Naive B cell (primary cell): ENCODE measurements at regions not wholly inside any gene's neighbourhood (a gene's known extent, or its start where the extent isn't known, plus 50 kb on each side); places are given as distances from the start of the nearest gene placed in this dataset.
"Not testable (repeated sequence)": the region's sequence is repeated elsewhere in the genome, so short reads cannot be mapped to it uniquely, and the experiment has no call there.

Source experiments
- ATAC-seq, 2 donors: fragments of 150-1000 bp; cut with Tn5 transposase; 2 replicates each; pipeline ENCODE4 v1.10.0; 2021; ENCODE audit warnings: low read depth in 2 of 2, mild to moderate bottlenecking in 2 of 2, moderate library complexity in 2 of 2
- DNase-seq: peaks from one replicate; pipeline ENCODE4 v3.0.0; 2022
- H3K27ac Mint-ChIP-seq, 6 donors: one replicate each; pipeline ENCODE4 v1.8.0; 2020 to 2022; ENCODE audit warnings: mild to moderate bottlenecking in 6 of 6, mixed read lengths in 6 of 6, moderate library complexity in 5 of 6, inconsistent platforms in 2 of 6
- H3K27me3 Mint-ChIP-seq, 3 donors: one replicate each; pipeline ENCODE4 v1.8.0; 2021 to 2022; ENCODE audit warnings: mixed read lengths in 3 of 3, mild to moderate bottlenecking in 1 of 3
- H3K36me3 Mint-ChIP-seq, 2 donors: one replicate each; pipeline ENCODE4 v1.8.0; 2020 to 2022; ENCODE audit warnings: mixed read lengths in 2 of 2, inconsistent platforms in 1 of 2, mild to moderate bottlenecking in 1 of 2
- H3K4me1 Mint-ChIP-seq, 3 donors: one replicate each; pipeline ENCODE4 v1.8.0; 2020 to 2022; ENCODE audit warnings: mixed read lengths in 3 of 3, inconsistent platforms in 1 of 3, mild to moderate bottlenecking in 1 of 3, moderate library complexity in 1 of 3
- H3K4me3 Mint-ChIP-seq, 8 donors: one replicate each; pipeline ENCODE4 v1.8.0; 2020 to 2022; ENCODE audit warnings: mild to moderate bottlenecking in 8 of 8, mixed read lengths in 8 of 8, moderate library complexity in 8 of 8, inconsistent platforms in 2 of 8
- H3K9me3 Mint-ChIP-seq, 7 donors: one replicate each; pipeline ENCODE4 v1.8.0; 2020 to 2022; ENCODE audit warnings: mixed read lengths in 7 of 7, mild to moderate bottlenecking in 5 of 7, inconsistent platforms in 2 of 7, moderate library complexity in 1 of 7

DNA sequence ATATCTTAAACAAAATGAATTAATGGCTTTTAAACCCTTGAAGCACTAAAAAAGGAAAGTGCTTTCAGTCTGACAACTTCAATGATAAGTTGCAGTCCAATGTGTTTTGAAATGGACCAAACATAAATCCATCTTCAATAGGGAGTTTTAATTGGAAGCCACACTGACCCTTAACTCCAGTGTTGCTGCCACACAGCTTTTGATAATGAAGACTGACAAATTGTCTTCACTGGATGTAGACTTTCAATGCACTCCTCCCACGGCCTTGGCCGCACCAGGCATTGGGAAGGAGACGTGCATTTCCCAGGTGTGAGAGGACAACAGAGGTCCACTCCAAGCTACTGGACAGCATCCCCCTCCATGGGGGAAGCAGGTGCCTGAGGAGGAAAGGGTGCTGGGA lies 159.0 kb upstream of the NRP1 start:
- DNase-seq (no peak), ATAC-seq (no peak)
- no peak overlapping the region for H3K27ac Mint-ChIP-seq
- no peaks in the 10 kb centered on the region for H3K4me1 Mint-ChIP-seq
- no peaks in the 10 kb centered on the region for H3K36me3 Mint-ChIP-seq
- no peak overlapping the region for H3K4me3 Mint-ChIP-seq
- peaks cover 0 to 5% (median 0%) of the 10 kb centered on the region in 7 donors for H3K9me3 Mint-ChIP-seq
- H3K27me3 Mint-ChIP-seq, result no peaks in the 10 kb centered on the region

DNA sequence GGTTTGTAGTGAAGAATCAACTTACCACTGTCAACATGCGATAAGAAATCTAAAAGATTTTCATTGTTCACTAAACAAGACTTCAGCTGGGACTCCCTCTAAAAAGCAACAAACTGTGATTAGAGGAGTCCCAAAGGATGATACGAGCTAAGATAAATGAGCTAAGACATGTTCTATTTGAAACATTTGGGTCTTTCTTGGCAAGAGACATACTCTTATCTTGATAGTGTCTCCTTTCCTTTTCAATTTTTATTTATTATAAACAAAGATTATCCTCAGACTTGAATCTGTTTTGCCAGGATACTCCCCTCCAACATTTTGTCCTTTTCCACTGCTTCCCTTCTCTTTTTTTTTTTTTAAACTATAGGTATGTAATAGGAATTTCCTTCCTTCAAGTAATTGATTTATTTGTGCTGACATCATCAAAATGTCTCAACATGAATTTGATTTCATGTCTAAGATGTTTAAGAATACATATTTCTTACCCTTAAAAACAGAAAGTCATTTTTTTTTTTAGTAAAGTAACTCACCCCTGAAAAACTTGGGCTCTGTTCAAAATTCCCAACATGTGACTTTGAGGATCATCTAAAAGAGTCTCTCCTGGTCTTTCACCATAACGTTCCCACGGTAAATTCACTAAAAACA lies 158.4 kb upstream of the NRP1 start:
- peaks cover 0 to 5% (median 0%) of the 10 kb centered on the region in 7 donors for H3K9me3 Mint-ChIP-seq
- H3K36me3 Mint-ChIP-seq, result no peaks in the 10 kb centered on the region
- no peaks in the 10 kb centered on the region for H3K27me3 Mint-ChIP-seq
- ATAC-seq (no peak), DNase-seq (no peak)
- H3K4me3 Mint-ChIP-seq, result no peak overlapping the region
- no peak overlapping the region for H3K27ac Mint-ChIP-seq
- H3K4me1 Mint-ChIP-seq, result no peaks in the 10 kb centered on the region

DNA sequence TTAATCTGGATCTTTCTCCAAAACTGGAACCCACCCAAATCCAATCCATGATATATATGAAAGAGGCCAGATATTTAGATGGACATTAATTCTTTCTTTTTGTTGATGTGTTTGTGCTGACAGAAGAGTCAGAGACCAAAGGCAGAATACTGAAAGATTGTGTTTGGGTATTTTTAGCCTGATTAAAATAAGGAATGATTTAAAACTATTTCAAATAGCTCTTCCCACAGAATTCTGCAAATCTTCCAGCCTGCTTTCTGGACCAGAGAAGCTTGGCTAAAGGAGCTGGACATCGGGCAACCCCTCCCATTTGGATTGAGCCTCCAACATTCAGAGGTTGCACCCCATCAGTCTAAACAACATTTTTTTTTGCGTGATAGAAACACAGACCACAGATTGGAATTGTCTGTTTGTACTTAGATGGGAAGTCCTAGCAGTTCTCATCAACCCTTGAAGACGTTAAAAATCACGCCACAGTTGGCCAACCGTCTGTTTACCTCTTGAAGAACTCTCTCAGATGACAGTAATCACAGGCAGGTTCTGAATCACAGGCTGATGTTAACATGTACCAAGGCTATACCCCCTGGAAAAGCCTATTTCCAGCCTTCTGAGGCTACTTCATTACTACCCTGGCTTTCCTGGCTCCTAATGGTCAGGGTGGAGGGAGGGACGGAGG lies 155.2 kb upstream of the NRP1 start:
- Mint-ChIP-seq H3K4me1 (no peaks in the 10 kb centered on the region), H3K4me3 (no peak overlapping the region), H3K27me3 (no peaks in the 10 kb centered on the region), H3K36me3 (no peaks in the 10 kb centered on the region), H3K9me3 (peaks cover 0 to 5% (median 0%) of the 10 kb centered on the region in 7 donors), H3K27ac (no peak overlapping the region)
- ATAC-seq (no peak), DNase-seq (no peak)

DNA sequence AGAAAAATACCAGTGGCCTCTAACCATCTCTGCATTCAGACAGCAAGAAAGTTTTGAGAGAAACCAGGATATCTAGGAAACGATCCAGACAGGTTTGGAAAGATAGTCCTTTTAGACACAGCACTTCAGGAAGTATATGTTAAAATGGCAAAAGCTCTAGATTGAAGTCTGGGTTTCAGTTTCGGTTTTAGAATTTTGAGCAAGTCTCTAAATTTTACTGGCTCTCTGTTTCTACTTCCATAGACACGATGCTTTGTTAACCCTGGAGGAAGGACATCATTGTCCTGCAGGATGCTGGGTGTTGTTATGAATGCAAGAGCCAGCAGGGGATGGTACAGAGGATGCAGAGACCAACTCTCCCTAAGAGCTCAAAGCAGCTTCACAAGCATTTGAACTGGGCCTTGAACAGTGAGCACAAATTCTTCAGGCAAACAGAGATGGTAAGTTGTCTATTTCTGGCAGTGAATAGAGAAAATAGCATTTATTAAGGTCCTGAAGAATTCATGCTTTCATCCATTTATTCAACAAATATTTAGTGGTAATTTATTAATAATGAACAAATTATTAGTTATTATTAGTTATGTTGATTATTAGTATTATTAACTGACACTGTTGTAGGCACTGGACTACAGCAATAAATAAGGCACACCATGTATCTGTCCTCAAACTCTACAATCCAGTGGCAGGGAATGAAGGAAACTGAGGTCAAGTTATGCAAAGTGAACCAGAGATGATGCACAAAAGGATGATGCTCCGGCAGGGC lies 152.7 kb upstream of the NRP1 start:
- H3K36me3 Mint-ChIP-seq, result no peaks in the 10 kb centered on the region
- peaks cover 0 to 2% (median 0%) of the 10 kb centered on the region in 7 donors for H3K9me3 Mint-ChIP-seq
- H3K27ac Mint-ChIP-seq, result no peak overlapping the region

DNA sequence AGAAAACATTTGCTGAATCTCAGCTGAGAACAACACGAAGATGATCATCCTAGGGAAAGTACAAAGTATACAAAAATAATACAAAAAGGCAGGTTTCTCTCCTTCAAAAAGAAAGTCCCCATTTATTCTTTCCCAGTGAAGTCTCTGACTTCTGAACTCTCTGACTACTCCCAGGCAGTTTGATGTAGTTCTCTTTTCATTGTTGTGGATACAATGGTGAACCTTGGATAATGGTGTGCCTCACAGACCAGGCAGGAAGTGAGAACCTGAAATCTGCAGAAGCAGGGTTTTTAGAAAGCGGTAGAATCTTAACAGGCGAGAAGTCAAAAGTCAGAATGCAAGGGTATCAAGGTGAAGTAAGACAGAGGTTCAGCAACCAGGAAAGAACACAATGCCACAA lies 150.8 kb upstream of the NRP1 start:
- DNase-seq, result no peak
- Mint-ChIP-seq H3K4me3 (no peak overlapping the region), H3K36me3 (no peaks in the 10 kb centered on the region), H3K27ac (no peak overlapping the region), H3K9me3 (peaks cover 0 to 6% (median 2%) of the 10 kb centered on the region in 7 donors), H3K4me1 (no peaks in the 10 kb centered on the region), H3K27me3 (no peaks in the 10 kb centered on the region)
- ATAC-seq, result no peak

More for the DNA sequence above, 152.7 kb upstream of the NRP1 start:
- DNase-seq (no peak), ATAC-seq (no peak)
- no peaks in the 10 kb centered on the region for H3K4me1 Mint-ChIP-seq
- no peak overlapping the region for H3K4me3 Mint-ChIP-seq
- H3K27me3 Mint-ChIP-seq, result no peaks in the 10 kb centered on the region

DNA sequence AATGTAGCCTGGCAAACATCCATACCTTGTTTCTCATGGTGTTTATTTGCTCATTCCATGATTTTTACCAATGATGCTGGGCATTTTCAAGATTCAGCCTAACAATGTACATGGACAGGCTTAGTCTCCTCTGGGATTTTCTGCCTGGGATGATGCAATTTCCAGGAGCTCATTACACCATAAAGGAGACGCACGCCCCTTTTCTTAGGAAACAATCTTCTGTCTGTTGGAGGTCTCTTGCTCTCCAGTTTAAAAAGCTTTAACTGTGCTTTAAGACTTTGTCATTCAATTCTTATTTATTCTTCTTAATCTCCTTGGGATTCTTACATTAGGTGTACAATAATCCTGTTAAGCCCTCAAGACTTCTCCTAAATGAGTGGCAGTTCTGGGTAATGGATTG lies 150.3 kb upstream of the NRP1 start:
- Mint-ChIP-seq H3K36me3 (no peaks in the 10 kb centered on the region), H3K27me3 (no peaks in the 10 kb centered on the region), H3K9me3 (peaks cover 0 to 6% (median 2%) of the 10 kb centered on the region in 7 donors), H3K4me3 (no peak overlapping the region), H3K4me1 (no peaks in the 10 kb centered on the region), H3K27ac (no peak overlapping the region)
- ATAC-seq, result no peak
- no peak for DNase-seq

DNA sequence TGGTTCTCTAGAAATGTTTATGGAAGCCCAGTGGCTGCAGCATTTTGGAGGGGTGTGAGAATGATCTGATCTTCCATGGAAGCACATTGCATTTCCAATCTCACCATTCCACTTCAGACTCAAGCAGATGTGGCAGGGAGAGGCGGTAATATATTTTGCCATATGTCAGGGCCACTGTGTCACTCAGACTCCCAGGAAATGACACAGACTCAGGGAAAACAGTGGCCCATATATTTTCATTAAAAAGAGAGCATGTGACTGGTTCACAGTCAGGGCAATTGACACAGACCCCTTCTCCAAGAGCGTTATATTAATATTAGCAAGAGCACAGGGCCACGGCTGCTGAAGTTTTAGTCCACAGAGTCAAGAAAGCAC lies 149.3 kb upstream of the NRP1 start:
- Mint-ChIP-seq H3K4me3 (no peak overlapping the region), H3K27me3 (no peaks in the 10 kb centered on the region), H3K36me3 (no peaks in the 10 kb centered on the region), H3K4me1 (no peaks in the 10 kb centered on the region), H3K9me3 (peaks cover 0 to 7% (median 4%) of the 10 kb centered on the region in 7 donors), H3K27ac (no peak overlapping the region)
- no peak for ATAC-seq
- no peak for DNase-seq

DNA sequence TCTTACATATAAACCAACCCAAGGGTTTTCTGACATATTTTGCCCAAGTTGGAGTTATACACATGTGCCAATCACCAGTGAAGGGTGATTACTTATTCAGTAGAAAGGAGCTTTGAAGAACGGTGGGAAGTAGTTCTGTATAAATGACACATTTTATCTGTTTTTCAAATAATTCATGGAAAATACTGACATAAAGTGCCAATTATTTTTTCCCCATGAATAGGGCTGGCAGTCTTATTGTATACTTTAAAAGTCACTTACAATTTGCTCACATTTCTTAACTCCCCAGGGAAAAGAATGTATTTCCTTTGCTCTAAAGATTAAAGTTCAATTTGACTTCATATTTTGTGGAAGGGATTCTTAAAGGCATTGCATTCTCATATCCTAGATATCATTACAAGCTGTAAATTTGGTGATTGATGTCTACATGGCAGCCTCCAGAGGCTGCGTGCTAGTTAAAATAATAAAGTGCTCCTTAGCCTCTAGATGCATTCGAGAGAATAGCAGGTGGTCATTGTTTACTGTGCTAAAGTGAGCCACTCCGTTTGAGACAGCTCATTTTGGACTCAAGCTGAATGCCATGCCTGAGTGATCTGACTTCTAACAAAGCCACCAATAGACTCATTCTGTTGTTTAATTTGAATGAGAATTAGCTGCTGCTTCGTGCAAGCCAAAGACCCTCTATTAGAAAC lies 148.8 kb upstream of the NRP1 start:
- H3K27me3 Mint-ChIP-seq, result no peaks in the 10 kb centered on the region
- ATAC-seq (no peak), DNase-seq (no peak)
- H3K4me1 Mint-ChIP-seq, result no peaks in the 10 kb centered on the region
- no peak overlapping the region for H3K27ac Mint-ChIP-seq
- no peaks in the 10 kb centered on the region for H3K36me3 Mint-ChIP-seq
- no peak overlapping the region for H3K4me3 Mint-ChIP-seq
- H3K9me3 Mint-ChIP-seq, result peaks cover 0 to 7% (median 4%) of the 10 kb centered on the region in 7 donors

DNA sequence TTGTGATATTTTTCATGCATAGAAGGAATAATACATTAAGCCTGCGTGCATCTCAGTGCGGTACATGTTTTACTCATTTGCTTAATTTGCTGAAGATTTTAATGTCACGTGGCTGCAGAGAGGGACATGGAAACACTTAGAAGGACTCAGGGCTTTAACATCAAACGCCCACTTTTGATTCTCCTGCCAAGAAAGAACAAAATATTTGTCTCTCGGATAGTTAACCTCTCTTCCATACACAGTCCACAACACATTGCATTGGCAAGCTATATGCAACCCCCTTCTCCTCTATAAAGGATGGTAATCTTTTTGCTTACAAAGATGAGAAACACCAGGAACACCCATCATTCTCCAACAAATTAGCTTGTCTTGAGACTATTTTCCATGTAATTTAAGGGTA lies 148.0 kb upstream of the NRP1 start:
- Mint-ChIP-seq H3K27ac (no peak overlapping the region), H3K36me3 (peaks cover 0 to 5% of the 10 kb centered on the region in 2 donors), H3K4me1 (no peaks in the 10 kb centered on the region), H3K4me3 (no peak overlapping the region), H3K27me3 (no peaks in the 10 kb centered on the region), H3K9me3 (peaks cover 0 to 7% (median 4%) of the 10 kb centered on the region in 7 donors)
- DNase-seq (no peak), ATAC-seq (no peak)

DNA sequence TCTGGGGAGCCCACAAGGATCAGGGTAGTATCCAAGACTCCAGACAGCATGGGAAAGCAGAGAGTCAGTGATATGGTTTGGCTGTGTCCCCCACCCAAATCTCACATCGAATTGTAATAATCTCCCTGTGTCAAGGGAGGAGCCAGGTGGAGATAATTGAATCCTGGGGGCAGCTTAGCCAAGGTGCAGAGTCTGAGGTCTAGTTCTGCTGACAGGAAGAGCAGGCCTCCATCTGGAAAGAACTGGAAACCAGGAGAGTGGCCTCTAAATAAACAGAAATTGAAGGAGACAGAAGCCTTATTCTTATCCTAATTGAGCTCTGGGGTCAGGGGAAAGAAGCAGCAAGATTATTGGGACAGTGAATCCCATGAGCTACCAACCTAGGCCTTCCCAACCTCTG lies 146.7 kb upstream of the NRP1 start:
- Mint-ChIP-seq H3K27ac (no peak overlapping the region), H3K27me3 (no peaks in the 10 kb centered on the region), H3K9me3 (peaks cover 0 to 8% (median 6%) of the 10 kb centered on the region in 7 donors), H3K4me1 (no peaks in the 10 kb centered on the region), H3K4me3 (no peak overlapping the region), H3K36me3 (peaks cover 0 to 5% of the 10 kb centered on the region in 2 donors)
- ATAC-seq (no peak), DNase-seq (no peak)

DNA sequence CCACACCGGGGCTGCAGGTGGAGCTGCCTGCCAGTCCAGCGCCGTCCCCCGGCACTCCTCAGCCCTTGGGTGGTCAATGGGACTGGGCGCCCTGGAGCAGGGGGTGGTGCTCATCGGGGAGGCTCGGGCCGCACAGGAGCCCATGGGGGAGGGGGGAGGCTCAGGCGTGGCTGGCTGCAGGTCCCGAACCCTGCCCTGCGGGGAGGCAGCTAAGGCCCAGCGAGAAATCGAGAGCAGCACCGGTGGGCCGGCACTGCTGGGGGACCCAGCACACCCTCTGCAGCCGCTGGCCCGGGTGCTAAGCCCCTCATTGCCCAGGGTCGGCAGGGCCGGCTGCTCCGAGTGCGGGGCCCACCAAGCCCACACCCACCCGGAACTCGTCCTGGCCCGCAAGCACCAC lies 145.9 kb upstream of the NRP1 start:
- H3K27ac Mint-ChIP-seq, H3K36me3 Mint-ChIP-seq, H3K4me1 Mint-ChIP-seq, ATAC-seq, H3K27me3 Mint-ChIP-seq, DNase-seq, H3K4me3 Mint-ChIP-seq, H3K9me3 Mint-ChIP-seq: not testable (repeated sequence)

DNA sequence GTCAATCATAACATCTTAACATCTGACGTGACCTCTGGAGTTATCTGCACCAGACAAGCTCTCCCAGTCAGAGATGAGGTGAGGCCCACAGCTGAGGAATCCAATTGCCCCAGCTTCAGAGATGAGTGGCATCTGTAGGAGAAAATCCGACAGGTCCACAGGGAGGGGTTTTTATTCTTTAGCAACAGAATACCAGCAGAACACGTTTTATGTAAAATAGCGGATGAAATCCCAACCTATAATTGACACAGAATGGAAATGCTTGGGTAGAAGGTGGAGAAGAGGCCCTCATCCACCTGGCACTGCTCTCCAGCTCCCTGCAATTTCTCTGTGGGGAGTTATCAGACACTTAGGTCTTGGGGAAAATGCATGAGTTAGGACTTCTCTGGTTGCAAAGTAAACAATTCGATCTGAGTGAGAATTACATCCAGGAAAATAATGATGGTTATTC lies 144.2 kb upstream of the NRP1 start:
- Mint-ChIP-seq H3K9me3 (peaks cover 0 to 8% (median 6%) of the 10 kb centered on the region in 7 donors), H3K27me3 (no peaks in the 10 kb centered on the region), H3K27ac (no peak overlapping the region), H3K4me1 (no peaks in the 10 kb centered on the region), H3K36me3 (peaks cover 0 to 5% of the 10 kb centered on the region in 2 donors), H3K4me3 (no peak overlapping the region)
- no peak for ATAC-seq
- DNase-seq, result no peak

DNA sequence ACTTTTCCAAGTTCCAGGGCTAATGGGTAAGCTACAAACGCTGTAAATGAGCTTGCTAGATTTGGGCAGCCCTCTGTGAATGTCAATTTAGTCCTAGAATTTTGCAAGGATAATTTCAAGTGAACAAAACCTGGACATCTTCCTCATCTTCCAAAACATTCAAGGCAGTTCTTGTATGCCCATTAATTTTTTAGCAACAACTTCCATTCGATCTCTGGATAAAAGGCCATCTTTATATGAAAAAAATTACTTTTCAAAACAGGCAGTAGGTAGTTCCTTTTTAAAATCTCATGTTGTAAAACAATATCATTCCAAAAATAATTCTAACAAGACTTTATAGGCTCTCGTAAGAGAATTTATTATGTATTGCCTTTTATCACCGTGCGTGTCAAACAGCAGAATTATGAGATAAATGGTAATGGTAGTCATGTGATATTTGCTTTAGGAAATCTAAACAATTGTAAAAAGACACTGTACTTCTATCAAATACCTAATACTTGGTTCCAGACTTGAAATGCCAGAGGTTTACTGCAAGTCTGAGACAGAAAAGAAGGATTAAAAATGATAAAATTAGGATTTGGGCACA lies 143.7 kb upstream of the NRP1 start:
- Mint-ChIP-seq H3K9me3 (peaks cover 0 to 8% (median 6%) of the 10 kb centered on the region in 7 donors), H3K27ac (no peak overlapping the region), H3K36me3 (peaks cover 0 to 5% of the 10 kb centered on the region in 2 donors), H3K27me3 (no peaks in the 10 kb centered on the region), H3K4me3 (no peak overlapping the region), H3K4me1 (no peaks in the 10 kb centered on the region)
- no peak for ATAC-seq
- no peak for DNase-seq
